NCI-H69 (cell line): ENCODE measurements at regions not wholly inside any gene's neighbourhood (a gene's known extent, or its start where the extent isn't known, plus 50 kb on each side); places are given as distances from the start of the nearest gene placed in this dataset.

Source experiments
- DNase-seq: peaks from one replicate; lab custom pipeline; 2025; lab: John Stamatoyannopoulos, UW

GRCh38 chr4:133046156-133046555, 102.9 kb upstream of the PCDH10 start:
- no peak for DNase-seq

- DNase-seq, result no peak
Observed at GRCh38 chr4:133058701-133059100, 90.4 kb upstream of the PCDH10 start.

DNA sequence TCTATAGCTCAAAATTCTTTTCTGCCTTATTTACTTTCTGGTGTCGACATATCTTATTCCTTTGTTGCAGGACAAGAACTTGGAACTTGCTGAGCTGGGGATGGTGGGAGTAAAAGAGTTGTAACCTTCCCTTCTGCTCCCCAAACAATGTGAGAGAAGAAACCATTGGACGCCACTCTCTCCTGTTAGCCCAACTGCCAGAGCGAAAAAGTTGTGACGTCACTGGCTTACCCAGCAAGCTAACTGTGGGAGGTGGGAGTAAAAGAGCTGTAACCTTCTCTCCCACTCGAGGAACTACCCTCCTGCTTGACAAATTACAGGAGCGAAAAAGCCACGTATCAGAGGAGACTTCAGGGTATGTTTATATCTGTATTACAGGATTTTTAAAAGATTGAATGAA, 90.0 kb upstream of the PCDH10 start:
- DNase-seq, result no peak

GRCh38 chr4:133062851-133063250, 86.2 kb upstream of the PCDH10 start:
- no peak for DNase-seq

DNA sequence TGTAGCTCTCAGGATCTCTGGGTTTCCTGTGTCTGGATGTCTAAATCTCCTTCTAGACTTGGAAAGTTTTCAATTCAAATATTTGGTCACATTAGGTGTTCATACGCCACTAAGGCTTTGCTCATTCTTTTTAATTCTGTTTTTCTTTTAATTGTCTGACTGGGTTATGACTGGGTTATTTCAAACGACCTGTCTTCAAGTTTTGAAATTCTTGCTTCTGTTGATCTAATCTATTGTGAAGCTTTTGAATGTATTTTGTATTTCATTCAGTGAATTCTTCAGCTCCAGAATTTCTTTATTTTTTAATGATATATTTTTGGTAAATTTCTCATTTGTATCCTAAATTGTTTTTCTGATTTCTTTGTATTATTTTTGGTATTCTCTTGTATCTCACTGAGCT, 81.0 kb upstream of the PCDH10 start:
- DNase-seq, result no peak

GRCh38 chr4:133081246-133081645, 67.8 kb upstream of the PCDH10 start:
- DNase-seq, result no peak

DNA sequence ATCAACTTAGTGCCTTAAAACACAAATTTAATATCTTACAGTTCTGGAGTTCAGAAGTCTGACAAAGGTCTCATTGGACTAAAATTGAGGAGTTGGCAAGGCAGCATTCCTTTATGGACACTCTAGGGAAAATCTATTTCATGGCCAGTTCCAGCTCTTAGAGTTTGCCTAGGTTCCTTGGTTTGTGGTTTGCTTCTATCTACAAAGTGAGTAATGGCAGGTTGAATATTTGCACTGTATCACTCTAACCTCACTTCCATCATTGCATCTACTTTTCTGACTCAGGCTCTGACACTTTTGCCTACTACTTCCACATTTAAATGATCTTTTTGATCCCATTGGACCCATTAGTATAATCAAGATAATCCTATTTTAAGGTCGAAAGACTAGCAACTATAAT, 64.7 kb upstream of the PCDH10 start:
- DNase-seq, result no peak

GRCh38 chr4:133095591-133095990, 53.5 kb upstream of the PCDH10 start:
- no peak for DNase-seq

- DNase-seq, result no peak
Observed at GRCh38 chr4:133096972-133097371, 52.1 kb upstream of the PCDH10 start.
